HG02884 (cell line): ENCODE measurements at regions not wholly inside any gene's neighbourhood (a gene's known extent, or its start where the extent isn't known, plus 50 kb on each side); places are given as distances from the start of the nearest gene placed in this dataset.

Experiments used
- ATAC-seq: cut with Tn5 transposase; IDR thresholded peaks from one replicate; pipeline ENCODE4 v1.9.1; 2021; ENCODE audit warnings: mild to moderate bottlenecking, moderate library complexity; ENCODE audit not compliant: unreplicated experiment

DNA sequence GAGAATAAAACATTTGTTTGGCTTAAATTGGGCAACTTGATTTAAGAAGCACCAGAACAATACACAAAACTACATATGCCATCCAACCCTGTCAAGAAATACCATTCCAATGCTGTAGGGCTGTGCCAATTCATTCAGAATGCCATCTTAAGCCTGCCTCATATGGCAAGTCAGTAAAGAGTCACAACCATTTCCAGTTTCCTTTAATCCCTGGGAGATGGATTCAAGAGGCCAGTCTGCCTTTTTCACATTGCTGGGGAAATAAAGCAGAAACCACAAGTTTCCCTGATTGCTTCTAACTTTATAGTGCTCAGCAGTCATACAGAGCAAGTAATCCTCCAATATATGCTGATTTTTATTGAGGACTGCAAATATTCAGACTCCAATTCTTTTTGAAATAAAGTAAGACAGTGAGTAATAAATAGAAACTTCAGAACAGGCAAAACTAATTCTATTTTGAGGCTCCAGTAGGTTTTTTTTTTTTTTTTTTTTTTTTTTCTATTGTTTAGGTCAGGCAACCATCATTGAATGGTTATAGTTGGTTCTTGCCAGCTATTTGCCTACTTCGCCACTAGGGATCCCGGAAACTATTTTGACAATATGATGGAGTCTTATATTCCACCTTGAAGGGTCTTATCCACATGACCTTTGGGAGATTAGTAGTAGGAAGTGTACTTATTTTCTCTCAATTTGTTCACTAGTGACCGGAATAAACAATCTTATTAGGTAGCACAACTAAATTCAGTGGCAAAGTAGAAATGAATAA is 400.9 kb upstream of the MEF2C start:
- no peak for ATAC-seq

DNA sequence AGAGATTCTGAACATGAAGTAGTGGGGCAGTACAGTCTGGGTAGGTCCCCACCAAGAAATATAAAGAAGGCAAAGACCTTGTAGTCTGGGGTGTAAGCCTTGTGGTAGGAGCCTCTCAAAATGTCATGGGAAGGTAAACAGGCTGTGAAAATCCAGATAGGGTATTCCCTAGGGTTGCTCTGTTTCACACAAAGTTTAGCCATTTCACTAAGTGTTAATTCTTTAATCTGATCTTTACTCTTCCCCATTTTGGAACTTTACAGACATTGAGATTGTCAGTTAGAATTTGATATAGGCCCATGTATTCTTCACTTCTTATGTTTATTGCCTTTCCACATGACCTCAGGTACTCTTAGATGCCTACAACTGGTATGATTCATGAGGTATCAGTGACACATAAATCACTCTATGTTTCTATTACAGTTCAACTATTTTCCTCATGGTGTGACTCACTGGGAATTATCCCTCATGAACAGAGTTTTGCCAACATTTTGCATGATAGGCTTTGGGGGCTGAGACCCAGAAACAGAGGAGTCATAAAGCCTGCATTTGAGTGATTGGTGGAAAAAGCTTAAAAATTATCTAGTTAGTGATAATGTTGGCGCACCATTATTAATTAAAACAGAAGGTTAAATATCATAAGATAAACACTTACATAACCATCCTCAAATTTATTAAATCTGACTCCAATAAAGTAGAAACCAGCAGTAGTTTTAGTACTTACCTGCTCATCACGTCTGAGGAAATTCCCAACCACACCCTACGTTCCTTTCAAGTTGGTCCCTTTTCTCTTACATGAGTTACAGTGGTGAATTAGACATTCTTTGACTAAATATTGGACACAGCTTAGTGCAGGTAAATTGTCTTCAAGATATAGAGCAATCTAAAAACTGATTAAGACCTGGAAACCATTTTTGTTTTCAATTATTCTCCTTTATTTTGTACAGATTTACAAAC is 399.8 kb upstream of the MEF2C start:
- ATAC-seq: no peak

DNA sequence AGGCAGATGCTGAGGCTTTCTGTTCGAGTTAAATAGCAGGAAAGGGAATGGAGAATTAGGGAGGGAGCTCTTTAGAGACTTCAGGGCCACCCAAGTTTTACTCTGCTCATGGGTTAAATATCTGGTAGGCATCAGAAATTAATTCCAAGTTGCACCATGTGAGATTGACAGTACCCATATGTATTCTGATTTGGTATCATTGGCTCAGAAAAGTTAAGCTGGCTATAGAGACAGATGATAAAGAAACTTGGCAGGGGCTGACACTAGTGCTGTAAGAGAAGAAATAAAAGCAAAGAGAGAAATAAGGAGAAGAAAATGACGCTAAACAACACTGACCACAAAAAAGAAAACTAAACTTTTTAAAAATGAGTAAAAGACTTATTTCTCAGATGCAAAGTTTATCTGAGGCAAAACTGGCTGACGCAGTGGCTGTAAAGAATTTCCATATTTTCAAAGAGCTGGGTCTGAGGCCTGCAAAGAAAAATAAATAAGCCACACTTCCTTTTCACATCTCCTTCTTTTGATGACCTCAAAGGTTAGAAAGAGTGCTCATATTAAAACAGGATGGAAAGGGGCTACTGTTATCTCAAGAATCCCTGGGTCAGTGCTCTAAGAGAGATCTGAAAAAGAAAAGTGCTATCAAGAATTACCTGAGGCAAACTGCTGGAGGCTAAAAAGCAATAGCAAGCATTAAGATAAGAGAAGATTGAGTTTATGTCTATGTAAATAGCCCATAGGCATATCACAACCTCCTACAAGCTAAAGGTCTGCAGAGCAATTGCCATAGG is 399.0 kb upstream of the MEF2C start:
- no peak for ATAC-seq

DNA sequence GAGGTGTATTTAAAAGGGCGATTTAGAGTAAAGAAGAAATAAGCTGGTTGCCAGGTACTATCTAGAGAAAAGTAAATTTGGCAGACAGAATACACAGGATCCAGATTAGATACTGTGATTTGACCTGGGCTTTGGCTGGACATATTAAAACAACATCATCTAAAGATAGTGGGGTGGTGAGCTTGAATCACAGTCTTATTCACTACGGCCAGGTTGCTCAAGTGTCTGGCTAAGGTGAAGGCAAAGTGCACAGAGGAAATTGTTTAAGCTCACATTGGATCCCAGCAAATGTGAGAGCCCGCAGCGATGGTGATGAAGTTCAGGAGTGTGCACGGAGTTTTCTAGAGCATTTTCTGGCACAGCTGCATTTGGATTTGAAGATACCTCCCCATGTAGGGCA is 398.2 kb upstream of the MEF2C start:
- no peak for ATAC-seq

DNA sequence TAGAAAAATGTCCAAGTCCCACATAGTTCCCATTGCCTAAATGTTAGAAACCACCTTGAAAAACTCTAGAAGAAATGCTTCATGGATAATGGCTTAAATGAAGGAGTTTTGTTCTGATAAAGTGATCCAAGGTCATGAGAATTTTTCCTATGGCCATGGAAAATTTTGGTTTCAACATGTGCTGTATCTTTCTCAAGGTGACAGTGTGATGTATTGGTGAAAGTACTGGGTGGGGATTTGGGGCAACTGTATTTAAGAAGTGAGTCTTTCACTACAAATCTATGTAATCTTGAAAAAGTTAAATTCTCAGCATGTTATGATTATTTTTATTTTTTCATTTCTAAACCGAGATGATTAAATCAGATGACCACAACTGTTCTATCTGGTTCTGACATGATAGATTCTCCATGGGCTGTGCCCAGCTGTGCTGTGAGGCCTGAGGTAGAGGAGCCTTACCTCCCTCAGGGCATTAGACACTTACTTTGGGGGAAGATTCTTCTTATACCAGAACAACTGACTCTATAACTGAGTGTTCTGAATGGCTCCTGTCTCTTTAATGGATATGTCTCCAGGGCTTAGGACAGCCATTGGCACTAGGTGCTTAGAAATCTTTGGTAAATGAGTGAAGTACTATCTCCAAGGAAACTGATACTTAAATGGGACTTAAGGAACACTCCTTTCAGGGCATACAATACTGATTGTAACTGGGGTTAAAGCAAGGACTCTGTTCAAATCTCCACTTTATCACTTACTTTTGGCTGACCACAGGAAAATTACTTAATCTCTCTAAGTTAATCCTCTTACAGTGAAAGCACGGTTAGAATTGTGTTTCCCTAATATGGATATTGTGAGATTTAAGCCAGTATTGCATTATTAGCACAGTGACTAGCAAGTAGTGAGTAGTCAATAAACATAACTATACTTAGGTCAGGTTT is 397.4 kb upstream of the MEF2C start:
- ATAC-seq: no peak

DNA sequence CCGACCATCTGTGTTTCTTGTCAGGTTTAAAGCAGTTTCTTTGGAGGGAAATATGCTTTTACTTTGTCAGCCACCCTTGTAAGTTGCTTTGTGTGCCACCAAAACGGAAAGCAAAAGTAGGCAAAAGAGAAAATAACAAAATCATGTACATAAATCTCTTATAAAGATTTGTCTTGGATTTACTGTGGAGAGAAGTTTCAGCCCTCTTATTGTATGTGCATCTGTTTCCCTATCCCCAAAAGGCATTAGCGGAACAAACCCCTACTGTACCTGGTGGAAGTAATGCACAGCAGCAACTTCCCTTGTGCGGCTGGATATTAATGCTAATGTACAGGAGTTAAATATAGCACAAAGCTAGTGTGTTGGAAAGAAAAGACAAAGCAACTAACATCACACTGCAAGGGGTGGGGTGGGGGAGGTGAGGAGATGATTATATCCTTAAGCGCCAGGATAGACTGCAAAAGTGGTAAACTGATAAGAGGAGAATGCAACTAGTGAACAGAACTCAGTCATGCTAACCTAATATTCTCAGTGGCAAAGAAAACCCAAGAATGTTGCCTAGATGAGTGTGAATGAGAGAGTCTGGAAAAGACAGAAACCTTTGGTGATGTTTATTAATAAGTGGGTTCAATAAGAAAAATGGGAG is 396.5 kb upstream of the MEF2C start:
- ATAC-seq: no peak

DNA sequence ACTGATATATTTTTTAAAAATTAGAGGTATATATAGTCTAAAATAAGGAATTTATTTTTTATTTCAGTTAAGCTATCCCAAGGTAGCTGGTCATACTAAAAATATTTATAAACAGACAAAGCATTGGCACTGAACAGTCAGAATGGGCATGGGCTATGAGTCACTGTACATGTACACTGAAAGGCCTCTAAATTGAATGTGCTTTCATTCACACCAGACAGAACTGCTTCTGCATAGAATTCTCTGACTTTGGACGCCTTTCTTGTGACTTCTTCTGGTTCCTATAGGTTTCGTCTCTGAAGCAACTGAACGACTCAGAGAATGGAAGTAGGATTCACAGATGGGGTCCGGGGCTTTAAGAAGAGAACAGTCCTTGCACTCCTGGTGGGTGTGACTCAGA is 394.8 kb upstream of the MEF2C start:
- no peak for ATAC-seq

DNA sequence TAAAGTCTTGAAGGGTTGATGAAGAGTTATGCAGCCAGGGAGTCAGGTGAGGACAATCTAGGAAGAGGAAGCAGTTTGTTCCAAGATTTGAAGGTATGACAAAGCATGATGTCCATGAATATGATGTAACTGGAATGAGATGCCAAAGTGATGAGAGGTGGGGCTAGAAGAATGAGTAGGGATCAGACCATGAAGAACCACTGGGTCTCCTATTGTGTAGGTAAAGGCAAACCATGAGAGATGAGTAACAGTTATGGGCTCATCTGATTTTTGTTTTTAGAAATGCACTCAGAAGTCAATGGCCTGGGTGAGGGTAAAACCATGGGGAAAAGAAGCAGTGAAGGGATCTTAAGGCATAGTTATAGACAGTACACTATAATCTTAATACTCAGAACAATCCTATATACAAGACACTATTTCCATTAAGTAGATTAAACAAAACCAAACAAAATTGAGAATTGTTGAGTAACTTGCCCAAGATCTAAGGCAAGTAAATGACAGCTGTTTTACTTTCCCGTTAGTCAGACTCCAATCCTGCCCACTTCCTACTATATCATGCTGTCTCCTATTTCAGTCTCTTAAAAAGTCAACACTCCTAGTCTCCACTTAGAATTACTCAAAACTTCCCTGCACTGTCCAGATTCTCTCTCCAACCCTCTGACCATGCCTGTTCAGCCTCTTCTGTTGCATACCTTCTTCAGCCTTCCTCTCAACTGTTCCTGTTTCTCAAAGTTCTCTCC is 393.8 kb upstream of the MEF2C start:
- no peak for ATAC-seq

DNA sequence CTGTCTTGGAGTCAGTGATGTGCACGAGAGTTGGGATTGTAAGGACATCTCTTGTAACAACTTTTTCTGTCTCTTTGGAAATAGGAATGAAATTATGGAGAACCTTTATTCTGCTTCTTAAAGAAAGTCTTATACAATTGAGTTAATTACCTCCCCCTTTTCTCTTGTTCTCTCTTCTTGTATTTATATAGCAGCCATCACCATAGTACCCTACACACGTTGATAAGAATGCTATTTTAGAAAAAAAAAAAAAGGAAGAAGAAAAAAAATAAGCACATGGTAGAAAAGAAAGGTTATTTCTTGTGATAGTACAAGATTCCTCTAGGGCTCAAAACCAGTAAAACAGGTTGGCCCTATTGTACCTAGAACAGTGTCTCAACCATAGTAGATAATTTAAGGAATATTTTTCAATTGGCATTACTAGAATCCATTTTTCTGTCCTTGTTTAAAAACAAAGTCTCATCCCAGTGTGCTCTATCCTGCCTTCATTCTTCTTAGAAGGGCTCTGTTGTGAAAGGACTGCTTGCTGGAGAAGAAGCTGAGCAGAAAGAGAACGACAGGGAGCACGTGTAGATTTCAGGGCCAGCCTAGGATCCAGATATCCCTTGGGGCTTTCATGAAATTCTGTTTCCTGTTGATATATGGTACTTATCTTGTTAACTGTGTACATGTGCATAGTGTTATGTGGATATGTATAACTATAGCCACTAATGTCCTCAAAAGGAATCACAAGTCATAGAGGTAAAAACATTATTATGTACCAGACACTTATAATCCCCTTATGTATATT is 392.3 kb upstream of the MEF2C start:
- no peak for ATAC-seq

DNA sequence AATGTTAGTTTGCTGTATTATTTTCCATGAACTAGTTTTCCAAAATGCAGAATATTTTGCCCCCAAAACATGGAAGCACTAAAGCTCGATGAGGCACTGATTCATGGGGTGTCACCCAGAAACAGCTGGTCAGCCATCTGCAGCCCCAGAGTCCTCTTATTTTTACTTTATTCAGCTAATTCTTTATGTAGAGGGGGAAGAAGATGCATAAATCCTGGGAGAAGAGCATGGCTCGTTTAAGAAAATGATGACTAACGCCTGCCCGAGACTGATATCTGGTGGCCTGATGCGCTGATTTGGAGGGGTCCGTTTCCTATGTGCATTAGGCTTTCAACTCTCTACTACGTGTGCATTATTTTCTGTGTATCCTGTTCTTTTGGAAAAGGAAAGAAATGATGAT is 390.3 kb upstream of the MEF2C start:
- ATAC-seq: no peak

DNA sequence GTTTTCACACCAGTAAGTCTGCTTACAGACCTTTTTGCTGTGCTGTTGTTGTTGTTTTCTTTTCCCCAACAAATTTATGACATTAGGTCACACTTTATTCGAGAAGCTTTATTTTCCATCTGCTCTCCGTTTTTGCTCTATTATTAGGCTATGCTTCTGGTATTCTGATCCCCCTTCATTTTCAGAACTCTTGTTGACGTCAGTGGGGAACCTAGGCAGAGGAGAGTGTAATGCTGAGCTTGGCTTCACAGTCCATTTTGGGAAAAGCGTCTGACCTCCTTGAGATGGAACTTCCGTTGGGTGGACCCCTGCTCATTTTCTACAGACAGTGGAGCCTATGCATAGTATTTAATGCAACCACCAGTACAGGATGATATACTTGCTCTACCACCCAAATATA is 387.9 kb upstream of the MEF2C start:
- ATAC-seq: no peak

DNA sequence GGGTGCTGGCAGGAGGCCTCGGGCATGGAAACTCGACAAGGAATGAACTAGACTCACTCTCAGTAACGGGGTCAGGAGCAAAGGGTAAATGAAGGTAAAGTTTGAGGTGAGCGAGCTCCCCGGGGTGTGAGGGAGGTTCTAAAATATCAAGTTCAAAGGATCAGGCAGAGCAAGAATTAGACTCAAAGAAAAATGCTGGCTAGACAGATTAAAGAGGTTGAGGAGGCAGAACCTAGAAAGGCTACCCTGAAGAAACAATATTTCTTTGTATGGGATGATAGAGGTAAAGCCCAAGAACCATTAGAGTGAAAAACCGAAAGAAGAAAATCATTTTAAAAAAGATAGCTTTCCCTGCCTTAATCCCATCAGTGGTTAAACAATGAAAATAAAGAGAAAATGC is 386.7 kb upstream of the MEF2C start:
- no peak for ATAC-seq

DNA sequence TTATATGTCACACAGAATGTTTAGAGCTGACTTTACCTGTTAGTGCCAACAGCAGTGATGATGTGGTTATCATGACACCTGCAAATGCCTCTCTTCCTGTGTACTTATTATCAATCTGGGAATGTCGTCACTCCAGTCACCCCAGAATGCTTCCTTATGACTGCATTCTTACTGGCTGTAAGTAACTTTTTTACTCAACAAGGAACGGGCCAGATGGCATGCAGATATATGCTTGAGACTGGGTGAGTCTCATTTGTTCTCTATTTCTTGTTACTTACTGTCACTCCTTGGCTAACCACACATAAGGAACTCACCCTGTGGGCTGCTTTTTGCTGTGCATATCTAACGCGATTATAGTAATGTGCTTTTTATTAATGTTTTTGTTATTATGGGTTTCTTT is 385.5 kb upstream of the MEF2C start:
- ATAC-seq: peak; percentile 23

DNA sequence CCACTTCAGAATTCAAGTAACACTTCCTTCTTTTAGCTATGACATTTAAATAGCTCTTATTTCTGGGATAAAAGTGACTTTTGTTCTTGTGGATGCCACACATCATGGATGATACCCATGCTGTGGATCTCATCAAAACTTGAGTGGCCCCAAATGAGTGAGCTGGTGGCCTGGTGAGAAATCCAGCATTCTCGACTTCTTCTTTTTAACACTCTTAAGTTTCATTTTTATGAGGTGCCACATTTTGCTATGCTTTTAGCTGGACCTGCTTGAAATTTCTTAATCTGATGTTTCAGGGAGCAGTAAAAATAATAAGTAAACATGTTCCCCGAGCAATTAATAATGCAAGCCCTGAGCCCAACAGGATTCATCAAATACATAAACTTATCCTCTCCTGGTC is 384.8 kb upstream of the MEF2C start:
- ATAC-seq: no peak

DNA sequence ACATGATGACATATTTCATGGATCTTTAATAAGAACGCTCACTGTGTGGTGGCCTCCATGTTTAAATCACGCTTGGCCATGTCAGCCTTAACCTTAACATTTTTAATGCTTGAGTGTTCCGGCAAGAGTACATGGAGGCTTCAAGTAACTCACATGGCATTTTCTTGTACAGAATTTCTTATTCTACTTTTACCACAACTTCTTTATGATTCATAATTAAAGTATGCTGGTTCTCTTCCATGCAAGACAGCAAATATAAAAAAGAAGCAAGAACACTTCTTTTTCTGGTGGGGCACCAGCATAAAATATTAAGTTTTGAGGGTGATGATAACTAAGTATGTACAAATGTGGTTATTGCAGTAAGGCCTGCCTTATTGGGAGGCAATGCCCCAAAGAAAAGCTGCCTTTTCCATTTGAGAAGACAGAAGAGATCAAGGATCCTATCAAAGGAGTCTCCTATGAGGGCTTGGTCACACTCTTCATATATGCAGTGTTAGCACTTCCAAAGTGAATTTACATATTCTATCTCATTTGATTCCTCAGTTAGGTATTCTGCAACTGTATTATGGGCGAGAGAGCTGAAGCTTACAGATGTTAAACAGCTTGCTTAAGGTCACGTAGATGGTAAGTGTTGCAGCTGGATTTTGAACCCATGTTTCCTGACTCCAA is 382.7 kb upstream of the MEF2C start:
- no peak for ATAC-seq

DNA sequence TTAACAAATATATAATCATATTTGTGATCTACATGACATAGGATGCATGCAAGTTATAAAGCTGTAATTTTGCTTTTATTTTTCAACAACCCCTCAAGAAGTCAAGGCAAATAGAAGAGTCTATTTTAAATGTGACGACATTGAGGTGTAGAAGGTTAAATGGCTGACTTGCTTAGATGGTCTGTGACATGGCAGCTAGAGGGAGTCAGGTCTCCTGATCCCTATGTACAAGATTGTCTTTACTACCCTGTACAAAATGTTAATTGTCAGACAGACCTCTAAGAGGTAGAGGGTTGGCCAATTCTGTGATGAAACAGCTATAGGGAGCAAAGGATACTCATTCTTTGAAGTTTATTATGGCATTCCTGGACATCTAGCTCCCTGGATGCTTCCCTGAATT is 380.9 kb upstream of the MEF2C start:
- ATAC-seq: no peak

DNA sequence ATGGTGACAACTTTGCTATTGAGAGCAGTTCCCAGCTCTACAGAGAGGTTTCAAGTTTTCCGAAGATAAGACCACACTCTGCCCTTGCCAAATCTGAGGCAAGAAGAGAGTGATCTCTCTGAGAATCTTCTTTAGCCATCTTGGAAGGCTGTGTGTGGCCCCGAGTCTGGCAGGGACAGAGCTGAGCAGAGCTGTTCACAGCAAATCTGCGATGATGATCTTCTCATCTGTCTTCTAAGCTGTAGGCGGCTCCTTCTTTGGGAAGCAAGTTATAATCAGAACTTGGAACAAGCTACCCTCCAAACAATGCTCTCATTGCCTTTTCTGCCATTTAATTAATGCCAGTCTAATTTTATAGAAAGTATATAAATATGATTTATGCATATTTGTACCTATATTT is 379.0 kb upstream of the MEF2C start:
- no peak for ATAC-seq

DNA sequence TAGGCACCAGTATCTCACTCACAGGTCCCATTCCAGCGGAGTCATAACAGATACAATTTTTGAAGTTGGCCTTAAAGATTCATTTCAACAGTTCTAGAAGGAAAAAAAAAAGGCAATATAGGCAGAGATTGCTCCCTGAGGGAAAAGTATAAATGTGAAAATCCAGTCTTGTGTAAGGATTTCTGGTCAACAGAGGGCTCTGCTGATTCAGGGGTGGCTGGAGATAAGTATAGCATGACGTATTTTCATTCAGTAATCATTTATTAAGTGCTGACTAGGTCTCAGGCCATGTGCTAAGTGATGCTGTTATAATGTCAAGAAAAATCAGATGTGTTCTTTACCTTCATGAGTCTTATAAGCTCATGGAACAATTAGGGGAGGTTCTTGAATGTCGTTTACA is 377.3 kb upstream of the MEF2C start:
- ATAC-seq: no peak
